PC-3 (cell line): ENCODE measurements at regions not wholly inside any gene's neighbourhood (a gene's known extent, or its start where the extent isn't known, plus 50 kb on each side); places are given as distances from the start of the nearest gene placed in this dataset.

Experiments used
- ATAC-seq: fragments of 200-7000 bp; cut with Tn5 transposase; 2 replicates; pipeline ENCODE4 v1.9.1; 2020; ENCODE audit warnings: mild to moderate bottlenecking, moderate library complexity
- BruUV-seq: library from RNA; stranded (reverse); fragments of 400-500 nt; replicated peaks from 2 replicates; lab custom pipeline; 2021; lab: Mats Ljungman, UMichigan
- CTCF ChIA-PET: fragments of 300-600 bp; sonication (Branson Sonifier 250); formaldehyde crosslinking; loops from one replicate; lab custom pipeline; 2022; ENCODE audit warnings: antibody characterized with exemption; lab: Charles Lee
- POLR2A ChIA-PET: fragments of 300-600 bp; sonication (Branson Sonifier 250); formaldehyde crosslinking; loops from one replicate; lab custom pipeline; 2022; ENCODE audit warnings: antibody characterized with exemption; ENCODE audit not compliant: unreplicated experiment; lab: Charles Lee
- DNase-seq: peaks from one replicate; pipeline ENCODE4 v3.0.0-alpha.2; 2015
- H2AFZ ChIP-seq: fragments of 300-600 bp; sonication (generic); 2 replicates; pipeline ENCODE4 v1.6.0; 2016; ENCODE audit warnings: antibody characterized with exemption, low read length
- H3F3A ChIP-seq: fragments of 300-600 bp; sonication (generic); one replicate; pipeline ENCODE4 v1.6.0; 2017; ENCODE audit warnings: antibody characterized with exemption, low read length, control low read depth, mild to moderate bottlenecking; ENCODE audit not compliant: unreplicated experiment
- H3K27ac ChIP-seq: fragments of 300-600 bp; sonication (generic); 2 replicates; pipeline ENCODE4 v1.5.1; 2016; ENCODE audit warnings: mild to moderate bottlenecking, low read length
- H3K27me3 ChIP-seq: fragments of 300-600 bp; sonication (generic); 2 replicates; pipeline ENCODE4 v1.6.1; 2016; ENCODE audit warnings: low read length, mixed read lengths
- H3K36me3 ChIP-seq: fragments of 300-600 bp; sonication (generic); 2 replicates; pipeline ENCODE4 v1.6.1; 2016; ENCODE audit warnings: low read depth, mixed run types, low read length, mixed read lengths
- H3K4me1 ChIP-seq: fragments of 300-600 bp; sonication (generic); 2 replicates; pipeline ENCODE4 v1.5.1; 2016; ENCODE audit warnings: low read length; ENCODE audit not compliant: insufficient read depth
- H3K4me2 ChIP-seq: fragments of 300-600 bp; sonication (generic); 2 replicates; pipeline ENCODE4 v1.6.0; 2016; ENCODE audit warnings: low read length
- H3K4me3 ChIP-seq: fragments of 300-600 bp; sonication (generic); 2 replicates; pipeline ENCODE4 v1.5.1; 2016; ENCODE audit warnings: mild to moderate bottlenecking, low read length, mixed read lengths
- H3K79me2 ChIP-seq: fragments of 300-600 bp; sonication (generic); 2 replicates; pipeline ENCODE4 v1.6.1; 2017; ENCODE audit warnings: low read length, mixed read lengths
- H3K9ac ChIP-seq: fragments of 300-600 bp; sonication (generic); 2 replicates; pipeline ENCODE4 v1.6.0; 2016; ENCODE audit warnings: mild to moderate bottlenecking, low read length
- H3K9me2 ChIP-seq: fragments of 300-600 bp; sonication (generic); replicated peaks from 2 replicates; pipeline ENCODE4 v1.6.1; 2016; ENCODE audit warnings: mixed run types, low read length, mixed read lengths
- H3K9me3 ChIP-seq: fragments of 300-600 bp; sonication (generic); 2 replicates; pipeline ENCODE4 v1.6.1; 2016; ENCODE audit warnings: low read length, mixed read lengths
- H4K20me1 ChIP-seq: fragments of 300-600 bp; sonication (generic); 2 replicates; pipeline ENCODE4 v1.6.1; 2016; ENCODE audit warnings: low read length, mixed read lengths
- EZH2 ChIP-seq: fragments of 300-600 bp; sonication (generic); IDR thresholded peaks from one replicate; pipeline ENCODE4 v1.6.1; 2017; ENCODE audit warnings: antibody characterized with exemption, mild to moderate bottlenecking, low read length; ENCODE audit not compliant: unreplicated experiment
- EZH2phosphoT487 ChIP-seq: fragments of 300-600 bp; sonication (generic); IDR thresholded peaks from 2 replicates; pipeline ENCODE4 v1.6.1; 2018; ENCODE audit warnings: mild to moderate bottlenecking, antibody characterized with exemption, low read length, borderline replicate concordance
- intact Hi-C: fragments of 100-400 bp; cut with micrococcal nuclease; formaldehyde crosslinking; loops from 2 replicates; pipeline ENCODE4 v1.9.0; 2023
- TF ChIP-seq, protein P1 (sequence below): fragments of 300-600 bp; sonication (generic); conservative IDR thresholded peaks from 2 replicates; pipeline ENCODE4 v1.5.1; 2017; ENCODE audit warnings: antibody characterized with exemption, low read depth, mild to moderate bottlenecking, low read length

DNA sequence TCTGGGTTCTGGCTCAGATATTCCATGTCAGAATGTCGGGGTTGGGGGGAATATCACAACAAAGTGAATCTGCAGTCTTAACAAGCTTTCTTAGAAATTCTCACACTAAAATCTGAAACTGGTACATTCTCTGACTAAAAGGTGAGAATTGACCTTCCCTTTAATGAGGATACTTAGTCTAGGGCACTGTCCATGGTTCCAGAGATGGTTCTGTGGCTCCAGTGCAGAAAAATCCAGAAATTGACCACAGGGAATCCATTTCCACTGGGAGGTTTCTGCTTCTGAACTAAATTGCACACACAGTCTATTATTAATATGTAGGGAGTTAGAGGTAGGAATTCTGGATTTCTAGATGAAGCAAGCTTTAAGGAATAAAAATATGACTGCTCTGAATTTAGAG, 171.6 kb upstream of the OBI1 start:
- H3K27ac ChIP-seq: no peak overlapping the region
- no peak for ATAC-seq
- POLR2A ChIA-PET: no interaction called here
- no peaks in the 10 kb centered on the region for H3K9me3 ChIP-seq
- H3K9ac ChIP-seq: no peak overlapping the region
- no peaks in the 10 kb centered on the region for H3K79me2 ChIP-seq
- TF ChIP-seq EZH2phosphoT487 (no peak), EZH2 (no peak)
- no peaks in the 10 kb centered on the region for H3F3A ChIP-seq
- intact Hi-C loops: no loop called here
- H2AFZ ChIP-seq: no peak overlapping the region
- no peaks in the 10 kb centered on the region for H3K9me2 ChIP-seq
- DNase-seq: no peak
- peaks cover 20% of the 10 kb centered on the region; the same call in 1 of the 2 replicates for H3K27me3 ChIP-seq
- no peaks in the 10 kb centered on the region for H4K20me1 ChIP-seq
- H3K36me3 ChIP-seq: no peaks in the 10 kb centered on the region
- H3K4me3 ChIP-seq: no peak overlapping the region
- no TSS peak for BruUV-seq
- no peaks in the 10 kb centered on the region for H3K4me1 ChIP-seq
- H3K4me2 ChIP-seq: no peak overlapping the region
- CTCF ChIA-PET: no interaction called here

DNA sequence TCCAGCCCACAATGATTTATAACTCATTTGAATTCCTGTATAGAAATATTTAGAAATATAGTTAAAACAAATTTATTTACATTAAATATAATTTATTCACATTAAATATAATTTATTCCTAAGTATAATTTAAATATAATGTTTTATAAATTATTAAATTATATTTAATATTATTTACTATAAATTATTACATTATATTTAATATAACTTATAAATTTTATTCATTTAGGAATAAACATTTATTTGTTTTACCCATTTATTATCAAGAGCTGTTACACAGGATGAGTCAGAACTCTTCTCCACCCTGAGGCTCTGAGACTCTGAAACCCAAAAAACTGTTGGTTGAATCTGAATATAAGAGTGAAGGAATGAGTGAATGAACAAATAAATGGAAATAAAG, 170.9 kb upstream of the OBI1 start:
- POLR2A ChIA-PET: no interaction called here
- Histone ChIP-seq H4K20me1 (no peaks in the 10 kb centered on the region), H3K79me2 (no peaks in the 10 kb centered on the region), H3K4me3 (no peak overlapping the region), H2AFZ (no peak overlapping the region), H3K9ac (no peak overlapping the region), H3K4me1 (no peaks in the 10 kb centered on the region), H3K27ac (no peak overlapping the region), H3K4me2 (no peak overlapping the region), H3K9me2 (no peaks in the 10 kb centered on the region), H3K36me3 (no peaks in the 10 kb centered on the region), H3K9me3 (no peaks in the 10 kb centered on the region), H3K27me3 (peaks cover 18% of the 10 kb centered on the region; the same call in 1 of the 2 replicates), H3F3A (no peaks in the 10 kb centered on the region)
- DNase-seq: no peak
- CTCF ChIA-PET: no interaction called here
- no peak for ATAC-seq
- no TSS peak for BruUV-seq
- intact Hi-C loops: no loop called here
- no peak for TF ChIP-seq EZH2phosphoT487
- TF ChIP-seq, protein P1, sequence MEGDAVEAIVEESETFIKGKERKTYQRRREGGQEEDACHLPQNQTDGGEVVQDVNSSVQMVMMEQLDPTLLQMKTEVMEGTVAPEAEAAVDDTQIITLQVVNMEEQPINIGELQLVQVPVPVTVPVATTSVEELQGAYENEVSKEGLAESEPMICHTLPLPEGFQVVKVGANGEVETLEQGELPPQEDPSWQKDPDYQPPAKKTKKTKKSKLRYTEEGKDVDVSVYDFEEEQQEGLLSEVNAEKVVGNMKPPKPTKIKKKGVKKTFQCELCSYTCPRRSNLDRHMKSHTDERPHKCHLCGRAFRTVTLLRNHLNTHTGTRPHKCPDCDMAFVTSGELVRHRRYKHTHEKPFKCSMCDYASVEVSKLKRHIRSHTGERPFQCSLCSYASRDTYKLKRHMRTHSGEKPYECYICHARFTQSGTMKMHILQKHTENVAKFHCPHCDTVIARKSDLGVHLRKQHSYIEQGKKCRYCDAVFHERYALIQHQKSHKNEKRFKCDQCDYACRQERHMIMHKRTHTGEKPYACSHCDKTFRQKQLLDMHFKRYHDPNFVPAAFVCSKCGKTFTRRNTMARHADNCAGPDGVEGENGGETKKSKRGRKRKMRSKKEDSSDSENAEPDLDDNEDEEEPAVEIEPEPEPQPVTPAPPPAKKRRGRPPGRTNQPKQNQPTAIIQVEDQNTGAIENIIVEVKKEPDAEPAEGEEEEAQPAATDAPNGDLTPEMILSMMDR: no peak

DNA sequence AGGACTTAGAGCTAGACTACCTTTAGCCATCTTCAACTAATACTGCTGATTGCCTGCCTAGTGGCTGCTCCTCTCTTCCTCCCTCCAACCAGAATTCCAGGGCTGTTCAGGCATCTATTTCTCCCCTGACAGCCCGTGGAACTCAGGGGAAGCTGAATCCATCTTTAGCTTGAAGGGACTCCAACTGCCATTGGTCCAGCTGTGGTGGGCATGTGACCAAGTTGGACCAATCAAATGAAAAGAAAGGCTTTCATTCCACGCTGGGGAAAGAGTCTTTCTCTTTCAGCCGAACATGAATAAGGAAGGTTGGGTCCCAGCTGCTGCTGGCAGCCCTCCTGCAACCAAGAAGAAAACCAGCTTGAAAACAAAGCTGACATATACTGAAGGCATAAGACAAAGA, 168.5 kb upstream of the OBI1 start:
- Histone ChIP-seq H3F3A (no peaks in the 10 kb centered on the region), H4K20me1 (no peaks in the 10 kb centered on the region), H3K36me3 (no peaks in the 10 kb centered on the region), H3K27ac (no peak overlapping the region), H3K27me3 (peaks cover 23% of the 10 kb centered on the region), H3K9ac (no peak overlapping the region), H2AFZ (no peak overlapping the region), H3K79me2 (no peaks in the 10 kb centered on the region), H3K9me2 (no peaks in the 10 kb centered on the region), H3K9me3 (no peaks in the 10 kb centered on the region), H3K4me2 (no peak overlapping the region), H3K4me3 (no peak overlapping the region), H3K4me1 (no peaks in the 10 kb centered on the region)
- DNase-seq (no peak), ATAC-seq (no peak)
- CTCF ChIA-PET: no interaction called here
- no TSS peak for BruUV-seq
- intact Hi-C loops: no loop called here
- no peak for TF ChIP-seq EZH2
- TF ChIP-seq, protein P1: no peak
- TF ChIP-seq EZH2phosphoT487: no peak
- POLR2A ChIA-PET: no interaction called here
